Skin epidermis (tissue), 12 donors: ENCODE measurements at regions not wholly inside any gene's neighbourhood (a gene's known extent, or its start where the extent isn't known, plus 50 kb on each side); places are given as distances from the start of the nearest gene placed in this dataset.
"Not testable (repeated sequence)": the region's sequence is repeated elsewhere in the genome, so short reads cannot be mapped to it uniquely, and the experiment has no call there.

Experiments used
- H3K27ac ChIP-seq, 21 experiments: fragments of 200-600 bp; sonication (generic) in 11 of 21; one replicate each; pipeline ENCODE4 v1.5.0; 2020; ENCODE audit warnings: mild to moderate bottlenecking in 3 of 21, inconsistent platforms in 2 of 21, moderate library complexity in 2 of 21
- H3K4me3 ChIP-seq, 7 experiments: fragments of 200-600 bp; sonication (generic) in 2 of 7; one replicate each; pipeline ENCODE4 v1.5.0; 2020; ENCODE audit warnings: inconsistent platforms in 2 of 7, mild to moderate bottlenecking in 2 of 7, moderate library complexity in 1 of 7

- Histone ChIP-seq H3K27ac (no peak overlapping the region), H3K4me3 (no peak overlapping the region)
These were observed 525.2 kb downstream of the TNS3 start for GRCh38 chr7:47056731-47057130.

GRCh38 chr7:47052541-47053208 lies 529.2 kb downstream of the TNS3 start:
- peak overlapping the region in 3 of 7 experiments; percentile 21 to 24 (median 21) for H3K4me3 ChIP-seq
- H3K27ac ChIP-seq, result not testable (repeated sequence)

DNA sequence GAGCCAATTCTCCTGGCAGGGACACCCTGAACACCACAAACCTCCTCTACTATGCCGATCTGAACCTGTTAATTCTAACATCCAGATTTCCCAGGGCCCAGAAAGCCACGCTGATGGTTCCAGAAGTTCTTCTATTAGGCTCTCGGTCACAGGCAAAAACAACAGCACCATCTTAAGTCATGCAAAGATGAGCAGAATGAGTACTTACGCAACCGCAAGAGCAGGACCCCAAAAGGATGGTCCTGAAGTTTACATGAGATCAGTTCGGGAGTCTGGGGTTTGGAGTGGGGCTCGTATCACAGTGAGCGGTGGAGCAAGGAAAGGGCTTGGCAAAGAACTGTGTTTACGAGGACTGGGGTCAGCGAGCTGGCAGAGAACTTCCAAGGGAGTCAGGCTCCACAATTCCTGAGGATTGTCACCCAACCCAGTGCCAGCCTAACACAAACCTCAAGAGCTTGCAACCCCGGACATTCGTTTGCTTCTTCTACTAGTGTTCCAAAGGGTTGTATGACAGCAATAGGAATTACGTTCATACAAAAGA lies 532.6 kb downstream of the TNS3 start:
- Histone ChIP-seq H3K4me3 (no peak overlapping the region), H3K27ac (no peak overlapping the region)

DNA sequence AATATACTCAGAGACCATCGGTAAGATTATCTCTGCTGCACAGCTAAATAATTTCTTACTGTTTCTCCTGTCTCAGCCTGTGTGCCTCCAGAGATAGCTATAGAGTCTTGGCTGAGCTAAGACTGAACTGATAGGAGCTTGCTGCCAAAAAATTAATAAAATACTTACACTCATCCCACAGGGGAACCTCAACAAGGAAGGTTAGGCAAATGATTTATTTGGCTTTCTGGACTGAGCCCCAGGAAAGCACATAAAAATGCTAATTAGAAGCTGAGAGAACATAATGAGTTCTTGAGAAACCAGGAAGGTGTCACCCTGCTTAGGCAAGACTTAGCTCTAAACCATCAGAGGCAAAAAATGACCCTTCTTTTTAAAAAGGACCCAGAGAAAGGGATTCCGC lies 534.5 kb downstream of the TNS3 start:
- peak overlapping the region in 2 of 21 experiments; percentile 26 to 42 for H3K27ac ChIP-seq

DNA sequence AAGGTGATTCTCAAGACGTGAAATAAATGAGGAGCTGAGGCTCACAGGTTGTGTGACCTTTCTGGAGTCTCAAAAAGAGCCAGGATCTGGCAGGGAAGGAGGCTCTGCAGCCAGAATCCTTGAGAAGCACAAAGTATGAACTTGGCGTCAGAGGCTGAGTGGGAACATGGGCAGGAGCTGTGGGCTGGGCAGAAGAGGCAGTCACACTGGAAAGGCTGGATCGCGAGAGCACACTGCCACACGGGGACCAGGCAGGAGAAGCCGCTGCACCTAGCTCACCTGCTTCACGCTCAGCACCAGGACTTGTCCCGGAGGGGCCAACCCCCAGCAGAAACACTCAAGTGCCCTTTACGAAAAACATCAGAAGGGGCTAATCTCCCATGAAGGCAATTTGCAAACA lies 535.0 kb downstream of the TNS3 start:
- Histone ChIP-seq H3K4me3 (no peak overlapping the region), H3K27ac (peak overlapping the region in 2 of 21 experiments; percentile 26 to 42)

More for the DNA sequence above, 534.5 kb downstream of the TNS3 start:
- H3K4me3 ChIP-seq, result no peak overlapping the region

- peak overlapping the region in 1 of 21 experiments; percentile 1 for H3K27ac ChIP-seq
- no peak overlapping the region for H3K4me3 ChIP-seq
These were observed 536.5 kb downstream of the TNS3 start for GRCh38 chr7:47045207-47046051.

GRCh38 chr7:47044625-47045024 lies 537.3 kb downstream of the TNS3 start:
- peak overlapping the region in 1 of 21 experiments; percentile 1 for H3K27ac ChIP-seq
- H3K4me3 ChIP-seq, result no peak overlapping the region

DNA sequence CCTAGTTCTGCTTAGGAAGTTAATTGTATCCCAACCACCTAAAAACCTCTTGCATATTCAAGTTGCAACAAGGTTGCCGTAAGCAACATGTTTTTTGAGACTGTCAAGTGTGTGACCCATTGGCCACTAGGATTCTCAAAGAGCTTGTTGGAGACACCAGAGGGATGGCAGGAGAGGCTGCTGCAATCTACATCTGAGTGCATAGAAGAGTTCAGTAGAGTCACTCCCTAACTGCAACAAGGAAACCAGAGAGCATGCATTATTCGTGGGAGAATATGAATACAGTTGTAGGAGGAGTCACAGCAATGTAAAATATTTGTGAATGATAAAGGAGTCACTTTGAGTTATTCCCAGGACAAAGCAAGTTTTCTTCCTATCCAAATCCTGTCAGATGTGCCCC lies 538.6 kb downstream of the TNS3 start:
- H3K27ac ChIP-seq, result no peak overlapping the region

GRCh38 chr7:47042669-47043068 lies 539.2 kb downstream of the TNS3 start:
- H3K27ac ChIP-seq, result no peak overlapping the region
- no peak overlapping the region for H3K4me3 ChIP-seq

More for the DNA sequence above, 538.6 kb downstream of the TNS3 start:
- no peak overlapping the region for H3K4me3 ChIP-seq

GRCh38 chr7:47040795-47041347 lies 541.0 kb downstream of the TNS3 start:
- Histone ChIP-seq H3K27ac (peak overlapping the region in 3 of 21 experiments; percentile 8 to 66 (median 51)), H3K4me3 (no peak overlapping the region)

GRCh38 chr7:47039904-47040303 lies 542.0 kb downstream of the TNS3 start:
- Histone ChIP-seq H3K27ac (peak overlapping the region in 7 of 21 experiments; percentile 5 to 81 (median 32)), H3K4me3 (no peak overlapping the region)

DNA sequence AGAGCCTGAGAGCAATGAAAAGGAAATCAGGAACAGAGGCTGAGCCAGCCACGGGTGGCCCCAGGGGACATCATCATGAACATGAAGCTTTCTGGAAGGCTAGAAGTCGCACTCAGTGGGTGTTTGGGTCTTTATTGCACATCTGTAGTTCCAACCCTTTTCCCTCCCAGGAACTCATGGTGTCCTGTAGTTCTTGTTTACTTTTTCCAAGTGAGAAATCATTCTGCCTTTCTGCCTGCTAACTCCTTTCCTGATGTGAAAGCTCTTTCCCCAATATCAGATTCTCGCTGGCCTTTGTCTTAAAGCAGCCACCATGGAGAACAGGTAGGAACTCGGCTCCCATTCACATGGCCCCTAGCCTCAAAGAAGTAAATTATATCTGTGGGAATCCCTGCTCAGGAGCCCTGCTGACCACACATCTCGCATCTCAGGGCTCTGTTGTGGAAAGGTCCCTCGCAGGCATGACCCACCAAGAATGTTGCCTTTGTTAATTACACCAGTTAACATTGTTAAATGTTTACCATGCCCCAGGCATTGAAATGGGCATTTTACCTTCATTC lies 542.7 kb downstream of the TNS3 start:
- peak overlapping the region in 7 of 21 experiments; percentile 5 to 81 (median 31) for H3K27ac ChIP-seq

DNA sequence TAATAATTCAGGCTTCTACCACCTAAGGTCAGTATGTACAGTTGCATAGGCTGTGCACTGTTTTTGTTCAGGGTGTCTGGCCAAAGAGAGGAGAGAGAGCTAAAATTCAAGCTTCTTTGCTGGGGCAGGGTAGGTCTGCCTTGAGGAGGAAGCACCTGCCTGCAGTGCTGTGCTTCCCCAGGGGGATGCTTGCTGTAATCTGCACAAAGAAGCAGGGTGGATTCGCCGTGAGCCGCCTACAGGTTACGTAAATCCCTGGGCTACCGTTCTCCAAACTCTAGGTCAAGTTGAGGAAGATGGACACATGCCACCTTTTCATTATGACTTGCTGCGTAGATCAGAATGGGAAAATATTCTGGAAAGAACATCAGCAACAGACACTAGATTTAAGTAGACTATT lies 543.3 kb downstream of the TNS3 start:
- Histone ChIP-seq H3K4me3 (no peak overlapping the region), H3K27ac (peak overlapping the region in 3 of 21 experiments; percentile 29 to 81 (median 38))

More for the DNA sequence above, 542.7 kb downstream of the TNS3 start:
- no peak overlapping the region for H3K4me3 ChIP-seq

DNA sequence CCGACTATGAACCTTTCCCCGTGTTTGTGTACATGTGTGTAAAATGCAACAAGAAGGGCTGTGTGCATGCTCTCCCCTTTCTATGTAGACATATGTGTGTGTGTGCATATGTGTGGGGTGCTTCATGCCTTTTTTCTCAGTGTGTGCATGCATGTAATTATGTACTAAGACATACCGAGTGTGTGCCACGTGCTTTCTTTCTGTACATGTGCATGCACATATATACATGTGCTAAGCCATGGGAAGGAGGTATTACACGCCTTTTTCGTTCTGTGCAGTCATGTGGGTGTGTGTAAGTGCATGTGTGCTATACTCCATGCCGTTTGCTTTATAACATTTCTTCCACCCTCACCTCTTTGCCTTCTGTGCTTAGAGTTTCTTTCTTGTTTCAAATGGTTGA lies 544.3 kb downstream of the TNS3 start:
- Histone ChIP-seq H3K27ac (no peak overlapping the region), H3K4me3 (no peak overlapping the region)

GRCh38 chr7:47036909-47037308 lies 545.0 kb downstream of the TNS3 start:
- H3K4me3 ChIP-seq, result no peak overlapping the region
- no peak overlapping the region for H3K27ac ChIP-seq

- Histone ChIP-seq H3K4me3 (no peak overlapping the region), H3K27ac (no peak overlapping the region)
These were observed 546.4 kb downstream of the TNS3 start for GRCh38 chr7:47035522-47035921.

GRCh38 chr7:47034180-47034579 lies 547.7 kb downstream of the TNS3 start:
- H3K4me3 ChIP-seq, result no peak overlapping the region
- no peak overlapping the region for H3K27ac ChIP-seq

- Histone ChIP-seq H3K27ac (peak overlapping the region in 3 of 21 experiments; percentile 4 to 45 (median 16)), H3K4me3 (no peak overlapping the region)
These were observed 549.4 kb downstream of the TNS3 start for GRCh38 chr7:47032536-47032908.

GRCh38 chr7:47031786-47032535 lies 550.0 kb downstream of the TNS3 start:
- Histone ChIP-seq H3K27ac (peak overlapping the region in 3 of 21 experiments; percentile 4 to 45 (median 16)), H3K4me3 (no peak overlapping the region)
